ENCODE measurements at regions not wholly inside any gene's neighbourhood (a gene's known extent, or its start where the extent isn't known, plus 50 kb on each side); places are given as distances from the start of the nearest gene placed in this dataset.

DNA sequence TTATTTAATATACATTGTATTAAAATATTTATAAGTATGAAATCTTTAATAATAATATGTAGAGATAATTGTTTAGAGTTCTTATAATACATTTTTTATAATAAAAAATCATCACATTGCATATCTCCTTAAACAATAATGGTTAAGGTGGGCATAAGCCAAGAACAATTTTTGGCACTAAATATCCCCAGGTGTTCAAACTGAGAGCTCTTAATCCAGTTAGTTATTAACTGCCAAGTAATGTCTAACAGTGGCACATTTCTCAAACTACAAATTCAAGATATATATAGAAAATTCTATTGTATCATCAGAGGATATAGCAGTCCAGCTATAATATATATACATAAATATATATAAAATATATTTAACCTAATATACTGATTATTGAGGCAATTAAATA is 680.8 kb downstream of the SI start:
- H3K9me3 ChIP-seq = no peaks in the 10 kb centered on the region
- no peak overlapping the region for H3K4me3 ChIP-seq (ENCODE audit: low read depth, low read length)
- no peaks in the 10 kb centered on the region for H3K4me1 ChIP-seq
- H3K27me3 ChIP-seq = no peaks in the 10 kb centered on the region
- TF ChIP-seq, protein P1, sequence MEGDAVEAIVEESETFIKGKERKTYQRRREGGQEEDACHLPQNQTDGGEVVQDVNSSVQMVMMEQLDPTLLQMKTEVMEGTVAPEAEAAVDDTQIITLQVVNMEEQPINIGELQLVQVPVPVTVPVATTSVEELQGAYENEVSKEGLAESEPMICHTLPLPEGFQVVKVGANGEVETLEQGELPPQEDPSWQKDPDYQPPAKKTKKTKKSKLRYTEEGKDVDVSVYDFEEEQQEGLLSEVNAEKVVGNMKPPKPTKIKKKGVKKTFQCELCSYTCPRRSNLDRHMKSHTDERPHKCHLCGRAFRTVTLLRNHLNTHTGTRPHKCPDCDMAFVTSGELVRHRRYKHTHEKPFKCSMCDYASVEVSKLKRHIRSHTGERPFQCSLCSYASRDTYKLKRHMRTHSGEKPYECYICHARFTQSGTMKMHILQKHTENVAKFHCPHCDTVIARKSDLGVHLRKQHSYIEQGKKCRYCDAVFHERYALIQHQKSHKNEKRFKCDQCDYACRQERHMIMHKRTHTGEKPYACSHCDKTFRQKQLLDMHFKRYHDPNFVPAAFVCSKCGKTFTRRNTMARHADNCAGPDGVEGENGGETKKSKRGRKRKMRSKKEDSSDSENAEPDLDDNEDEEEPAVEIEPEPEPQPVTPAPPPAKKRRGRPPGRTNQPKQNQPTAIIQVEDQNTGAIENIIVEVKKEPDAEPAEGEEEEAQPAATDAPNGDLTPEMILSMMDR (IDR thresholded peaks at IDR 0.05; ENCODE audit: low read depth, low read length) = no peak
- DNase-seq = no peak
- no peaks in the 10 kb centered on the region for H3K36me3 ChIP-seq

DNA sequence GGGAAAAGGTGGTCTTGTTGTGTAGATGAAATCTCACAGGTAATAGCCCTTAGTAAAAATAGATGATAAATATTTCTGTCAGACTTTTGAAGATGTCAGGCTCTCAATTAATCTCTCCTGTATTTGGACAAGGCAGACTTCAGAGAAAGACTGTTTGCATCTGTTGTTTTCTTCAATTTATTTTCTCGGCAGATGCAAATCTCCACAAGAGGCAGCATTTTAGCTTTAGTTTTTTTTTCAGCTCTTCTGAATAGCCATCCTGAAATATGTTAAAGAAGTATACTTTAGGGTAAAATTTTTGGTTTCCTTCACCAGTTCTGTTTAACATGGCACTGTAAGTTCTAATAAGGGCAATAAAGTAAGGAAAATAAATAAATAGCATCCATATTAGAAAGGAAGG is 685.1 kb downstream of the SI start:
- H3K9me3 ChIP-seq = no peaks in the 10 kb centered on the region
- no peaks in the 10 kb centered on the region for H3K4me1 ChIP-seq
- DNase-seq = no peak
- TF ChIP-seq, protein P1 (IDR thresholded peaks at IDR 0.05; ENCODE audit: low read depth, low read length) = no peak
- H3K4me3 ChIP-seq (ENCODE audit: low read depth, low read length) = no peak overlapping the region
- no peaks in the 10 kb centered on the region for H3K27me3 ChIP-seq
- no peaks in the 10 kb centered on the region for H3K36me3 ChIP-seq

DNA sequence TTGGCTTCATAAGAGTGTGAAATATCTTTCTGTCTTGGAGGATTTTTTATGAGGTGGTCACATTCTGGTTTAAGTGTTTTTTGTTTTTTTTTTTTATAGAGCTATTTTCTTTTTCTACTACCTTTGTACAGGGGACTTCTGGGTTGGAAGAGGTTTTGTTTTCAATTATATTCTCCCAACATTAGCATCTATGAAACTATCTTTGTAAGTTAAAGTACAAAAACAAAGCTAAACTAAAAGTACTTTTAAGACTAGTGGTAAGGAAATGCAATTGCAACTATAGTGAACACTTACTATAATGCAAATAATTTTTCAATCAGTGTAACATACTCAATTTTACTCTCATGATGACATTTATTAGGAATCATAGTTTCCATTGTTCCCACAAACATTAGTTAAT is 688.2 kb downstream of the SI start:
- H3K27me3 ChIP-seq = no peaks in the 10 kb centered on the region
- no peaks in the 10 kb centered on the region for H3K4me1 ChIP-seq
- TF ChIP-seq, protein P1 (IDR thresholded peaks at IDR 0.05; ENCODE audit: low read depth, low read length) = no peak
- no peak for DNase-seq
- no peaks in the 10 kb centered on the region for H3K36me3 ChIP-seq
- no peak overlapping the region for H3K4me3 ChIP-seq (ENCODE audit: low read depth, low read length)
- no peaks in the 10 kb centered on the region for H3K9me3 ChIP-seq

DNA sequence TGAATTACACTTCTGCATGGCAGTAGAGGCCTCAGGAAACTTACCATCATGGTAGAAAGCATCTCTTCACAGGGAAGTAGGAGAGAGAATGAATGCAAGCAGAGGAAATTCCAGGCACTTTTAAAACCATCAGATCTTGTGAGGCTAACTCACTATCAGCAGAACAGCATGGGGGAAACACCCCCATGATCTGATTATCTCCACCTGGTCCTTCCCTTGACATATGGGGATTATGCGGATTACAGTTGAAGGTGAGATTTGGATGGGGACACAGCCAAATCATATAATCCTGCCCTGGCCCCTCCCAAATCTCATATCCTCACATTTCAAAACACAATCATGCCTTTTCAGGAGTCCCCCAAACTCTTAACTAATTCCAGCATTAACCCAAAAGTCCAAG is 691.1 kb downstream of the SI start:
- Histone ChIP-seq H3K4me1 (no peaks in the 10 kb centered on the region), H3K4me3 (ENCODE audit: low read depth, low read length) (no peak overlapping the region), H3K9me3 (no peaks in the 10 kb centered on the region), H3K36me3 (no peaks in the 10 kb centered on the region), H3K27me3 (no peaks in the 10 kb centered on the region)
- TF ChIP-seq, protein P1 (IDR thresholded peaks at IDR 0.05; ENCODE audit: low read depth, low read length) = no peak
- no peak for DNase-seq

DNA sequence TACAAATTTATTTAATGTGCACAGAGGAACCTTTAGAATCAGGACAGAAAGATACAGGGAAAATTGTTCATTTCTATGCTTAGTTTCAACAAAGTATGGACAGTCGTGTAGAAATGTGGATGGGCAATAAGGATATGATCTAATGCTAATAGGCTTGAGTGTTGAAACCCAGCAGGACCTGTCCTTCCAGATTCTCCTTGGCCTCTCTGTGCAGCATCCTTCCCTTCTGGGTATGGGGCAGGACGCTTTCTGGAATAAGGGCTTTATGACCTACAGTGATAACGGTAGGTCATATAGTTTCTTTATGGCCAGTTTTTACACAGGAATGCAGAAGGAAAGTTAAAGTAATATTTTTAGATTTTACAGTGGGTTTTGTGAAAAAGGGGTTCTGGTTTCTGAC is 698.1 kb downstream of the SI start:
- TF ChIP-seq, protein P1 (IDR thresholded peaks at IDR 0.05; ENCODE audit: low read depth, low read length) = no peak
- H3K9me3 ChIP-seq = no peaks in the 10 kb centered on the region
- DNase-seq = no peak
- H3K27me3 ChIP-seq = no peaks in the 10 kb centered on the region
- H3K4me1 ChIP-seq = no peaks in the 10 kb centered on the region
- H3K36me3 ChIP-seq = no peaks in the 10 kb centered on the region
- H3K4me3 ChIP-seq (ENCODE audit: low read depth, low read length) = no peak overlapping the region

DNA sequence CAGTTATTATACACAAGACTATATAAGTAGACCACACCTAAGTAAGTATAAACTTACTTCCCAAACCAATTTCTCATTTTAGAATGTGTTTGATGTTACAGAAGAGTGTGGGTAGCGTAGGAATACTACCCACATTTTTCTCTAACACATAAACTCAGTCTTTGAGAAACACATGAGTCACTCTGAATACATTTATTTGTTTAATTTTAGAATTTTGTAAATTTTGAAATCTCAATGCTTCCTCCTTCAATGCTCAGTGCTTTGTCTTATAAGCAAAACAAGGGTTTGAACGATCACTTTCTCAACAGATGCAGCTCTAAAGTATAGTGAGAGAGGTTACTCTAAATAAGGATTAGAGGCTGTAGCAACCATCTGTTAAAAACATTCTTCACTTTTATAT is 700.8 kb downstream of the SI start:
- Histone ChIP-seq H3K4me1 (no peaks in the 10 kb centered on the region), H3K36me3 (no peaks in the 10 kb centered on the region), H3K4me3 (ENCODE audit: low read depth, low read length) (no peak overlapping the region), H3K9me3 (no peaks in the 10 kb centered on the region), H3K27me3 (no peaks in the 10 kb centered on the region)
- TF ChIP-seq, protein P1 (IDR thresholded peaks at IDR 0.05; ENCODE audit: low read depth, low read length) = no peak
- no peak for DNase-seq

Data from BE2C (cell line).